ENCODE measurements at regions not wholly inside any gene's neighbourhood (a gene's known extent, or its start where the extent isn't known, plus 50 kb on each side); places are given as distances from the start of the nearest gene placed in this dataset.

DNA sequence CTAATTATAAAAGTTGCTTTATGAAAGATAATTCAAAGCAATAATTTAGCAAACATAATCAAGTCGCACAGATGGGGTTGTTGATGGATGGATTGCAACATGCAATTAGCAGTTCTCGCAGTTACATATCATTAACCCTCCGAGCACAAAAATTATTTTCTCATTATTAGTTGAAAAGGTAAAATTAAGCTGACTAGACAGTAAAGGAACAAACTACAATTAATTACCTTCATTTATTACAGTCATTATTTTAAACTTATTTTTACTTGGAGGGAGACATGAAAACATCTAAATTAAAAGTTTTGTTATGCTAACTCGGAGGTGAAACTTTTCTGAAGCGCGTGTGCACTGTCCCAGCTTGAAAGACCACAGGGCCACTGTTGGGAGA lies 146.9 kb downstream of the PHETA1 start:
- DNase-seq (ENCODE audit: low spot score): no peak

DNA sequence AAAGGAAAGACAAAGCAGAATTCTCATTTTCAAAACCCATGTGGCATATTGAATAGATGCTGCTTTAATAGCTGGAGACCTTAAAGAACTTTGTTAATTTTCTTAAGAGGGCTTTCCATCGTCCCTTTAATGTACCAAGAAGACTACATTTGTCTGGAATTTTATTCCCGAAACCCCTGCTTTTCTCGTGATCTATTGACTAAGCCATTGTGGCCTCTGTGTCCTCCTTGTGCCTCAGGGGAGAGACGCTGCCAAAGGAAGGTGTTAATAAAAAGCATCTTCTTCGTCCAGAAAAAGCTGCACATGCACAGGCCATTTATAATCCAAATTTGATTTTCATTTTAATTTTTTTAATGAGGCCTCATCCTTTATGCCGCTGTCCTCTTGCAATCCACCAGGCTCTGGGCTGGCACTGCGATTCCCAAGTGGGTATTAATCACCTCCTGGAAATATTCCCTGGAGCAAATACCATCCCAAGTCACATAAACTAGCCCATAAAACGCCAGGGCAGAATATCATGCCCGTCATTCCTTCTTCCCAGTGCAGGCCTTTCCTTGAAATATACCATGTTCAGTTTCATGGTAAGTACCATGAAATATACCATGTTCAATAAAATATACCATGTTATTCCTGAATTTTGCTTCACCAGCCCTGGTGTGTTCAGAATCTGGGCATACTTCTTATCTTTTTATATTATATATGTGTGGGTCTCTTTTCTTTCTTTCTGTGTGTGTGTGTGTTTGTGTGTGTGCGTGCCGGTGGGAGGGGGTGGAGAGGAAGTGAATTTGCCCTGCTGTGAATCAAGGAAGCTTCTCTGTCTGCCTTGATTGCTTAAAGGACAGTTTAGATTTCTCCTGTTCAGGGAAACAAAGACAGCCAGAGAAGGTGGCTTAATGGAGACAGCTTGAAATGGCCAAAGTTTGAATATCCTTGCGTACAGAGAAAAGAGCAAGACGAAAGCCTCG lies 147.6 kb downstream of the PHETA1 start:
- DNase-seq (ENCODE audit: low spot score): no peak

GRCh38 chr12:111220363-111220762 lies 148.5 kb downstream of the PHETA1 start:
- no peak for DNase-seq (ENCODE audit: low spot score)

DNA sequence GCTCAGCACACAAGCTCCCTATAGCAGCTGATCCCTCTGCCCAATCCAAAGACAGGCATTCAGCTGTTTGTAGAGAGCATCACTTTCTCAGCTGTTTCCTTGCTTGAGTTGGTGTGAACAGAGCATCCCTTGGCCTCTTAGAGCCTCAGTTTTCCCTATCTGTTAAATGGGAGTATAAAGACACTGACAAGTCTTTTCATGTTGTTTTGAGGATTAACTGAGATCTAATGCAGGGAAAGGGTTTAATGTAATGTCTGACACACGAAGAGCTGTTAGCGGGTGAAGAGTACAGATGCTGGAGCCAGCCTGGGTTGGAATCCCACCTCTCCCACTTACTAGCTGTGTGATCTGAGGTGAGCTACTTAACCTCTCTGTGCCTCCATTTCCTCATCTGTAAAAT lies 149.5 kb downstream of the PHETA1 start:
- no peak for DNase-seq (ENCODE audit: low spot score)

- DNase-seq (ENCODE audit: low spot score): no peak
These were observed 150.4 kb downstream of the PHETA1 start for GRCh38 chr12:111218499-111218898.

- no peak for DNase-seq (ENCODE audit: low spot score)
These were observed 152.3 kb downstream of the PHETA1 start for GRCh38 chr12:111216387-111217159.

DNA sequence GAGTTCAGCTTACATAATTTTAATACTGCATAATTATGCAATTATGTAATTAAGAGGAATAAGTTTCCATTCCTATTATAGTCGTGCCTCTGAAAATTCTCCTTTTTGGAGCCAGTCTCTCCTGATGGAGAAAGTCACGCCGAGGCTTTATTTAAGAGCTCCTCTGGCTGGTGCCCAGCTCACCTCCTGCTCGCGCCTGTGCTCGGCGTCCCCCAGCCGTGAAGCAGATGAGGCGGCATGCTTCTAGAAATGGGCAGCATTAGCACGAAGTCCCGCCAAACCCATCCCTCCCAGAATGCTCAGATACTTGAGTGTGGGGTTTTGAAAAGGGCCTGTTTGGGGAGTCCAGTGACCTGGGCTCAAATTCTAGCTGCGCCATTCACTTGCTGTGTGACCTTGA lies 153.0 kb downstream of the PHETA1 start:
- DNase-seq (ENCODE audit: low spot score): no peak

GRCh38 chr12:111214401-111214800 lies 154.5 kb downstream of the PHETA1 start:
- no peak for DNase-seq (ENCODE audit: low spot score)

DNA sequence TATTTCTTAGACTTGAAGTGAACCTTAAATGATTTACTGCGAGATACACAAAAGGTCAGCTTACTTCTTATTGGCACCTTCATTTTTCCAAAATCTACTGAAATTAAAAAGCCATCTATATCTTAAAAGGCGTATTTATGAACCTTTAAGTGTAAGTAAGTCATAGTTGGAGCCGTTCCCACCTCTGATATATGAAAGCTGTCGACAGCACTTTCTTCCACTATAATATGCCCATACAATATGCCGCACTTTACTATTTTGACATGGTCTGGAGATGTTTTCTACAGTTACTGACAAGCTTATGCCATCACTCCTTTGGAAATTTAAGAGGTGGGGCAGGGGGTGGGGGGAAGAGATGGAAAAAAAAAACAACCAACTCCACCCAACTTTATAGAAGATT lies 155.3 kb downstream of the PHETA1 start:
- no peak for DNase-seq (ENCODE audit: low spot score)

DNA sequence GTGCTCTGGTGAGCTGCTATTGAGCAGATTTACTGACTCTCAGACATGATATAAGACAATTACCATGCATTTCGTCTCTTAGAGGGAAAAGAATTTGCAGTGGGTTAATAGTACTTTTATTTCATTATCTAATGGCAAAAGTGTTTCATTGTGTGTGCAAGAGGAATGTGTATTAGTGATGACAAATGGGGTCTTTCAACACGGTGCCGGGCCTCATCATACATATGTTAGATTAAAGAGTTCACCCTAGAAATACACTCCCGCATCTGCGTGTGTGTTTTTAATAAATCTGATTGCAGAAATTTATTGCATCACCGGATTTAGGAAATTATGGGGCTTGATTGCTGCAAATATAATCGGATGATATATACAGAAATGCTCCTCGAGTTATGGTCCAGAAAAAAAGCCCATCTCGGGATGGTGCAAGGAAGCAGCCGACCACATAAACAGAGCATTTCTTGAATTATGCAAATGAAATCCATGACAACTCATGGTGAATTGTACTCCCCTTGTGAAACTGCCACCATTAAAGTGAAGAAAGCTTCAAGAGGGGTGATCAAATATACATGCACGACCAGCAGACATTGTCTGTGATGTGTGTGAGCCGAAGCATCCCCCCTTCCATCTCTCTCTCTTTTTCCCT lies 156.0 kb downstream of the PHETA1 start:
- no peak for DNase-seq (ENCODE audit: low spot score)

GRCh38 chr12:111211910-111212757 lies 156.8 kb downstream of the PHETA1 start:
- DNase-seq (ENCODE audit: low spot score): no peak

GRCh38 chr12:111209811-111210210 lies 159.1 kb downstream of the PHETA1 start:
- DNase-seq (ENCODE audit: low spot score): no peak

- DNase-seq (ENCODE audit: low spot score): no peak
These were observed 161.1 kb downstream of the PHETA1 start for GRCh38 chr12:111207761-111208160.

DNA sequence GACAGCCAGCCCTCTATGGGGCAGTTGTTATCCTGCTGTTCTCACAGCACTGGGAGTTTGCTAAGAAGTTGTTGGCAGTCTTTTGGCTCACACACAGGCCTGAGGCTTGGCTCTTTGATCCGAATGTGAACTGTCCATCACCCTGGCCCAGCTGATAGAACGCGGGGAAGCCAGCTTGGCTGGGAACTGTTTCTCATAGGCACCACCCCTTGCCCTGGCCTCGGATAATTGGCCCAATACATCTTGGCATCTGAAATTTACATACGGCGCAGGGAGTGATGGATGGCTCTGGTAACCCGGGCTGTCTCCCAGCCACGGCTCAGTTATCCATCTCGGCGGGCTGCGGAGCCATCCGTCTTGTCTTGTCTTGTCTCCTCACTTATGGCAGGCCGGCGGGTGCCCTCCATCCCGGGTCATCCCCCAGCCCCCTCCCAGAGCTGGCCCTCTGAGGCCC lies 164.1 kb downstream of the PHETA1 start:
- no peak for DNase-seq (ENCODE audit: low spot score)

GRCh38 chr12:111203969-111204368 lies 164.9 kb downstream of the PHETA1 start:
- DNase-seq (ENCODE audit: low spot score): no peak

DNA sequence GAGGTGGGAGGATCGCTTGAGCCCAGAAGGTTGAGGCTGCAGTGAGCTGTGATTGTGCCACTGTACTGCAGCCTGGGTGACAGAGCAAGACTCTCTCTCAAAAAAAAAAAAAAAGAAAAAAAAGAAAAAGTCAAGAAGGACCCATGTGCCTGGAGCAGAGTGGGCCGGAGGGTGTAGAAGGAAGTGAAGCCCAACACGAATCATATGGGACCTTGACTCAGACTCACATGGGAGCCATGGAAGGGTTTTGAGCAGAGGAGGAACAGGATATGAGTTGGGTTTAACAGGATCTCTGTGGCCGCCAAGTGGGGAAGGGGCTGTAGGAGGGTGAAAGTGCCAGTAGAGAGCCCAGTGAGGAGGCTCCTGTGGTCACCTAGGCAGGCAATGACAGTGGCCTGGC lies 165.4 kb downstream of the PHETA1 start:
- DNase-seq (ENCODE audit: low spot score): no peak

DNA sequence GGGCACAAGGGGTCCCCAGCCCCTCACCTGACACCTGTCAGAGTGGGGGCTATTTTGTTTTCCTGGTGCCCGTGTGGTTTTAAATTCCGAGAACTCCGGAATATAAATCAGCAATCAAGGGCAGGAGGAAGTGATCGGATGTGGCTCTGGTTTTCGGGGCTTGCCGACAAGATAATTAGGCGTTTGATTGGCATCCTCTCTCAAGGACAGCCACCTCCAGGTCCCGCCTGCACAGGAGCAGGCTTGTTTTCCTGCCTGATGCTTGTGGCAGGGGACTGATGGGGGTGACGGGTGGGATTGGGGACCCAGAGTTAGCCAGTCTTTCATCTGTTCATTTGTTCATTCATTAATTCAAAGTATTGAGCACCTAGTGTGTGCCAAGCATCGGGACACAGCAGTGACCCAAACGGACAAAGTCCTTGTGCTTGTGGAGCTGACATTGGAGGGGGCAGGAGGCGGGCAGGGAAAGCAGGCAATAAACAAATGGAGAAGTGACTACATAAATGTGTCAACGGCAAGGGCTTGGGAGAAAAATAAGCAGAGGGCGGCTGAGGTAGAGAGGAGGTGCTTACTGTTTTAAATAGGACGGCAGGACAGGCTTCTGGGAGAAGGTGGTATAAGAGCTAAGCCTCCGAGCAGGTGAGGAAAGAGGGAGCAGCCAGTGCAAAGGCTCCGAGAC lies 166.5 kb downstream of the PHETA1 start:
- no peak for DNase-seq (ENCODE audit: low spot score)

DNA sequence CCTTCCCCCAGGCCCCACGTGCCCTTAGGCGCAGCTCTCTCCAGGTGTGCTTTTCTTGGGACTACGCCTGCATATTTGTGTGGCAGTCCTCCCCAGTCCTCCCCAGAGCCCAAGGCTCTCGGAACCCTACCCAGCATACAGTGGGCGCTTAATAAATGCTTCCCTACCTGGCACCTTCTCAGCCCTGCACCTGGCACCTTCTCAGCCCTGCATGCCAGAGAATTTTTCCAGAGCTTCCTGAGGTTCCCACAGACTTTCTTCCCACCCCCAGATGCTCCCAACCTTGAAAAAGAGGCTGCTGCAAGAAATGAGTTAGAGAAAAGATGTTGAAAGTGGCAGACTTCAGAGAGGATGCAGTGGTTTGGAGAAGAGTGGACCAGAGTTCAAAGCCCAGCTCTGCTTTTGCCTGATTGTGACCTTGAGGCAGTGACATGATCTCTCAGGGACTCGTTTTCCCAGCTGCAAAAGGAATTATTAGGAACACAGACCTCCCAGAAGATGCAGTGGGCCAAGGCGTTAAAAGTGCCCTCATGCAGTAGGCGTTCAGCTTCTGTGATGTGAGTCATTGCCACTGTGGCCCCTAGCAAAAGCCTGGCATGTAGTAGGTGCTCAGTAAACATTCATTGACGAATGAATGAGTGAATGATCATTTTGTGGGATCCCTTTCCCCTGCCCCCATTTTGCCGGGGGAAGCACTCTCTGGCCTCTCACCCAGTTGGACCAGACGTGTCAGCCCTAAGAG lies 167.2 kb downstream of the PHETA1 start:
- no peak for DNase-seq (ENCODE audit: low spot score)

- DNase-seq (ENCODE audit: low spot score): no peak
These were observed 167.9 kb downstream of the PHETA1 start for GRCh38 chr12:111201036-111201435.

GRCh38 chr12:111197376-111197944 lies 171.4 kb downstream of the PHETA1 start:
- no peak for DNase-seq (ENCODE audit: low spot score)
